Kidney (tissue), 13 donors: ENCODE measurements at regions not wholly inside any gene's neighbourhood (a gene's known extent, or its start where the extent isn't known, plus 50 kb on each side); places are given as distances from the start of the nearest gene placed in this dataset.
"Not testable (repeated sequence)": the region's sequence is repeated elsewhere in the genome, so short reads cannot be mapped to it uniquely, and the experiment has no call there.

Source experiments
- DNase-seq, 5 donors: peaks; one replicate each; pipeline ENCODE4 v3.0.0-alpha.2; 2013 to 2020
- FAIRE-seq: peaks from 2 replicates; lab custom pipeline; 2012; peaks lifted over from hg19 to GRCh38; lab: Jason Lieb, UNC
- H3K27ac ChIP-seq, 2 donors: one replicate each; pipeline ENCODE4 v1.7.0; 2013; ENCODE audit warnings: low read depth in 2 of 2, low read length in 2 of 2, inconsistent platforms in 1 of 2
- H3K27me3 ChIP-seq: one replicate; pipeline ENCODE4 v1.7.1; 2013; ENCODE audit warnings: low read length, inconsistent platforms; ENCODE audit not compliant: control insufficient read depth, insufficient read depth
- H3K36me3 ChIP-seq, 3 donors: one replicate each; pipeline versions ENCODE4 v1.7.0 to v1.7.1; 2013; ENCODE audit warnings: low read length in 3 of 3, control low read depth in 1 of 3, inconsistent platforms in 1 of 3; ENCODE audit not compliant: insufficient read depth in 3 of 3, control insufficient read depth in 2 of 3
- H3K4me1 ChIP-seq, 3 donors: one replicate each; pipeline versions ENCODE4 v1.7.0 to v1.7.1; 2013; ENCODE audit warnings: low read length in 3 of 3, inconsistent platforms in 1 of 3, low read depth in 1 of 3; ENCODE audit not compliant: control insufficient read depth in 2 of 3, insufficient read depth in 2 of 3
- H3K4me3 ChIP-seq, 3 donors: one replicate each; pipeline versions ENCODE4 v1.7.0 to v1.8.1; 2013; ENCODE audit warnings: low read length in 3 of 3, control low read depth in 1 of 3, inconsistent platforms in 1 of 3
- H3K9ac ChIP-seq, 3 donors: one replicate each; pipeline versions ENCODE4 v1.7.0 to v1.7.1; 2013; ENCODE audit warnings: low read length in 3 of 3, control low read depth in 1 of 3, inconsistent platforms in 1 of 3
- H3K9me3 ChIP-seq, 3 donors: one replicate each; pipeline versions ENCODE4 v1.7.0 to v1.7.1; 2013; ENCODE audit warnings: low read length in 3 of 3, control low read depth in 1 of 3, inconsistent platforms in 1 of 3; ENCODE audit not compliant: control insufficient read depth in 2 of 3, insufficient read depth in 1 of 3
- intact Hi-C: fragments of 100-400 bp; cut with DNase I; formaldehyde crosslinking; loops from one replicate; pipeline ENCODE4 v1.11.1; 2022
- TF ChIP-seq, protein P1 (sequence below): IDR thresholded peaks from 3 replicates; pipeline ENCODE4 v1.5.1; 2012; ENCODE audit warnings: mild to moderate bottlenecking, moderate library complexity, borderline replicate concordance; ENCODE audit not compliant: insufficient read depth; ENCODE audit errors: extremely low read depth
- donor health status: control.
- donor health status: control.
- donor health status: control.
- donor health status: control.
- donor health status: control.
- donor health status: DM: yes; HTN: yes; CAD: no.
- donor health status: Normal renal cell carcinoma (clear cell type).

- H3K36me3 ChIP-seq = no peaks in the 10 kb centered on the region
- H3K9me3 ChIP-seq = no peaks in the 10 kb centered on the region
- FAIRE-seq (no peak), DNase-seq (no peak)
- TF ChIP-seq, protein P1, sequence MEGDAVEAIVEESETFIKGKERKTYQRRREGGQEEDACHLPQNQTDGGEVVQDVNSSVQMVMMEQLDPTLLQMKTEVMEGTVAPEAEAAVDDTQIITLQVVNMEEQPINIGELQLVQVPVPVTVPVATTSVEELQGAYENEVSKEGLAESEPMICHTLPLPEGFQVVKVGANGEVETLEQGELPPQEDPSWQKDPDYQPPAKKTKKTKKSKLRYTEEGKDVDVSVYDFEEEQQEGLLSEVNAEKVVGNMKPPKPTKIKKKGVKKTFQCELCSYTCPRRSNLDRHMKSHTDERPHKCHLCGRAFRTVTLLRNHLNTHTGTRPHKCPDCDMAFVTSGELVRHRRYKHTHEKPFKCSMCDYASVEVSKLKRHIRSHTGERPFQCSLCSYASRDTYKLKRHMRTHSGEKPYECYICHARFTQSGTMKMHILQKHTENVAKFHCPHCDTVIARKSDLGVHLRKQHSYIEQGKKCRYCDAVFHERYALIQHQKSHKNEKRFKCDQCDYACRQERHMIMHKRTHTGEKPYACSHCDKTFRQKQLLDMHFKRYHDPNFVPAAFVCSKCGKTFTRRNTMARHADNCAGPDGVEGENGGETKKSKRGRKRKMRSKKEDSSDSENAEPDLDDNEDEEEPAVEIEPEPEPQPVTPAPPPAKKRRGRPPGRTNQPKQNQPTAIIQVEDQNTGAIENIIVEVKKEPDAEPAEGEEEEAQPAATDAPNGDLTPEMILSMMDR = no peak
- H3K9ac ChIP-seq = no peak overlapping the region
- H3K27me3 ChIP-seq = no peaks in the 10 kb centered on the region
- H3K4me3 ChIP-seq = no peak overlapping the region
- no peaks in the 10 kb centered on the region for H3K4me1 ChIP-seq
- H3K27ac ChIP-seq = no peak overlapping the region
- intact Hi-C loops = no loop called here
Measured at GRCh38 chr5:116709082-116709481, 134.5 kb upstream of the SEMA6A start.

DNA sequence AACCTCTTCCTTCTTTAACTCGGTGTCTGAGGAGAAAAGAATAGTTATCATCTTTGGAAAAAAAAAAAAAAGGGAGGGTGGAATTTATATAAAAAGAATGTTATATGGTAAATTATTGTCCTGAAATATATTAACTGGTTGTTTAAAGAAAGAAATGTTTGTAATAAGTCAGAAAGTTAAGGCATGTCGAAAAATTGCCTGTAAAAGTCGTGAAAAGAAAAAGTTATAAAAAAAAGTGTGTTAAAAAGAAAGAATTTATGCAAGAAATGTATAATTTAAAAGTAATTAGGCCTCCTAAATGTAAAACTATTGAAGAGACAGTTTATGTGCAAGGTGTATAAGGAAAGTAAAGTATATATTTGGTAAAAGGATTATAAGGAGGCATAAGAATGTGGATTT lies 130.5 kb upstream of the SEMA6A start:
- H3K9me3 ChIP-seq, intact Hi-C loops, H3K4me1 ChIP-seq, DNase-seq, H3K27me3 ChIP-seq, H3K9ac ChIP-seq, FAIRE-seq, H3K4me3 ChIP-seq, H3K36me3 ChIP-seq, H3K27ac ChIP-seq: not testable (repeated sequence)

DNA sequence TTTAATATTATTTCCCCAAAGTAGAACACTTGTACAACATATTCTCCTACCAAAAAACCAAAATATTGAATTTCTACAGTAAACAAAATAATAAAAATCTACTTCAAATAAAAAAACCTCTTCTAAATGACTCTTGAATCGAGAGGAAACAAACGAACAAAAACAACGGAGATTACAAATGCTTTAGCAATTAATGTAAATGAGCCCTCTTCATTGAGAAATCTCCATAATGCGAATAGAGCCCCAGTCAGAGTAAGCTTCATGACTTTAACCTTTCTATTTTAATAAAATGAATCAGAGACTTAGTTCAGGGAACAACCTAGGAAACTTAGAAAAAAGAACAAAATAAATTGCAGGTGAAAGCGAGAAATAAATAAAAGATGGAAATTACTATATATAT lies 129.3 kb upstream of the SEMA6A start:
- Histone ChIP-seq H3K27me3 (no peaks in the 10 kb centered on the region), H3K9me3 (no peaks in the 10 kb centered on the region), H3K9ac (no peak overlapping the region), H3K36me3 (no peaks in the 10 kb centered on the region), H3K27ac (no peak overlapping the region), H3K4me1 (no peaks in the 10 kb centered on the region), H3K4me3 (no peak overlapping the region)
- TF ChIP-seq, protein P1 = no peak
- FAIRE-seq (no peak), DNase-seq (no peak)
- intact Hi-C loops = no loop called here

DNA sequence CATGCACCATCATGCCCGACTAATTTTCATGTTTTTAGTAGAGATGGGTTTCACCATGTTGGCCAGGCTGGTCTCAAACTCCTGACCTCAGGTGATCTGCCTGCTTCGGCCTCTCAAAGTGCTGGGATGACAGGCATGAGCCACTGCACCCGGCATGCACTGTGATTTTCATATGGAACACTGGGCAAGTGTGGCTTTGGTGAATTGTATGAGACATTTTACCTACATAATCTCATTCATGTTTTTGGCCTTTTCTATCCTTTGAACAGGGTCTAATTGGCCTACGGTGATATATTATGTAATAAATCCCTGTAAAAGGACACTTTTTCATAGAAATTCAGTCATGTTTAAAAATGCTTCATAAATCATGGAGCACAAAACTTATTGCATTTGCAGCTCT lies 128.7 kb upstream of the SEMA6A start:
- no peak overlapping the region for H3K9ac ChIP-seq
- TF ChIP-seq, protein P1 = no peak
- no peaks in the 10 kb centered on the region for H3K9me3 ChIP-seq
- H3K4me1 ChIP-seq = no peaks in the 10 kb centered on the region
- H3K27ac ChIP-seq = no peak overlapping the region
- intact Hi-C loops = no loop called here
- no peaks in the 10 kb centered on the region for H3K36me3 ChIP-seq
- no peak for DNase-seq
- no peak for FAIRE-seq
- H3K4me3 ChIP-seq = no peak overlapping the region
- H3K27me3 ChIP-seq = no peaks in the 10 kb centered on the region
